ENCODE measurements at regions not wholly inside any gene's neighbourhood (a gene's known extent, or its start where the extent isn't known, plus 50 kb on each side); places are given as distances from the start of the nearest gene placed in this dataset.

DNA sequence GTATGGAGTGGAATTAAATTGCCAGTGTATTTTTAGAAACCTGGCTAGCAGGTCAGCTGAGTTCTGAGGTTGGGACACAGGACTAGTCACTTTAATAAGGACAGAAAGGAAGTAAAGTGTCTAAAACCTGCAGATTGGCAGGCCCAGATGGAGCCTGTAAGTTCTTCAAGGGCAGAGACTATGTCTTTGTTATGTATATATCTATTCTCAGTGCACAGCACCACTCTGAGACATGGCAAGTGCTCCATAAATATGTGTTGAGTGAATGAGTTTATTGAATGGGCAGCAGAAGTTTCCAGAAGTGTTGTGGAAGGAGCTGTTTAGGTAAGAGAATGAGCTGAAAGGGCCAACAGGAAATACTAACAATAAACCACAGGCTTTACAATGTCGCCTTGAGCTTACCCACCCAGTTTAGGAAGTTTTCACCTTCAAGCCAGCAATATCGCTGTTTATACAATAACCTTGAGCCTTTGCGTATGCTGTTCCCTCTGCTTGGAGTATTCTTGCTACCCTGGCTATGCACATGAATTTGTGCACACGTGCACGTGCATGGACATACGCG lies 109.5 kb upstream of the TMPO start:
- H4K20me1 ChIP-seq (ENCODE audit: insufficient read depth), result no peaks in the 10 kb centered on the region
- no peak overlapping the region for H3K9ac ChIP-seq (ENCODE audit: low read length)
- no peaks in the 10 kb centered on the region for H3K9me3 ChIP-seq (ENCODE audit: low read length)
- no peaks in the 10 kb centered on the region for H3F3A ChIP-seq (ENCODE audit: insufficient read depth, low read length, poor library complexity, severe bottlenecking)
- no peak overlapping the region for H2AFZ ChIP-seq (ENCODE audit: low read depth, low read length)
- no peaks in the 10 kb centered on the region for H3K27me3 ChIP-seq (ENCODE audit: insufficient read depth, low read depth, low read length)
- TF ChIP-seq, protein P1, sequence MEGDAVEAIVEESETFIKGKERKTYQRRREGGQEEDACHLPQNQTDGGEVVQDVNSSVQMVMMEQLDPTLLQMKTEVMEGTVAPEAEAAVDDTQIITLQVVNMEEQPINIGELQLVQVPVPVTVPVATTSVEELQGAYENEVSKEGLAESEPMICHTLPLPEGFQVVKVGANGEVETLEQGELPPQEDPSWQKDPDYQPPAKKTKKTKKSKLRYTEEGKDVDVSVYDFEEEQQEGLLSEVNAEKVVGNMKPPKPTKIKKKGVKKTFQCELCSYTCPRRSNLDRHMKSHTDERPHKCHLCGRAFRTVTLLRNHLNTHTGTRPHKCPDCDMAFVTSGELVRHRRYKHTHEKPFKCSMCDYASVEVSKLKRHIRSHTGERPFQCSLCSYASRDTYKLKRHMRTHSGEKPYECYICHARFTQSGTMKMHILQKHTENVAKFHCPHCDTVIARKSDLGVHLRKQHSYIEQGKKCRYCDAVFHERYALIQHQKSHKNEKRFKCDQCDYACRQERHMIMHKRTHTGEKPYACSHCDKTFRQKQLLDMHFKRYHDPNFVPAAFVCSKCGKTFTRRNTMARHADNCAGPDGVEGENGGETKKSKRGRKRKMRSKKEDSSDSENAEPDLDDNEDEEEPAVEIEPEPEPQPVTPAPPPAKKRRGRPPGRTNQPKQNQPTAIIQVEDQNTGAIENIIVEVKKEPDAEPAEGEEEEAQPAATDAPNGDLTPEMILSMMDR (IDR thresholded peaks at IDR 0.05; ENCODE audit: poor library complexity, severe bottlenecking), result no peak
- TF ChIP-seq SMC3 (conservative IDR thresholded peaks at IDR 0.05; ENCODE audit: poor library complexity), result no peak
- no peak overlapping the region for H3K27ac ChIP-seq (ENCODE audit: low read length)
- no peaks in the 10 kb centered on the region for H3K9me2 ChIP-seq (ENCODE audit: insufficient read depth, low read length)
- no peaks in the 10 kb centered on the region for H3K79me2 ChIP-seq (replicated peaks; ENCODE audit: insufficient read depth, low read length)
- no peaks in the 10 kb centered on the region for H3K36me3 ChIP-seq (ENCODE audit: insufficient read depth, low read length)
- no peak overlapping the region for H3K4me3 ChIP-seq (ENCODE audit: low read length)
- H3K4me2 ChIP-seq (ENCODE audit: low read length), result no peak overlapping the region

DNA sequence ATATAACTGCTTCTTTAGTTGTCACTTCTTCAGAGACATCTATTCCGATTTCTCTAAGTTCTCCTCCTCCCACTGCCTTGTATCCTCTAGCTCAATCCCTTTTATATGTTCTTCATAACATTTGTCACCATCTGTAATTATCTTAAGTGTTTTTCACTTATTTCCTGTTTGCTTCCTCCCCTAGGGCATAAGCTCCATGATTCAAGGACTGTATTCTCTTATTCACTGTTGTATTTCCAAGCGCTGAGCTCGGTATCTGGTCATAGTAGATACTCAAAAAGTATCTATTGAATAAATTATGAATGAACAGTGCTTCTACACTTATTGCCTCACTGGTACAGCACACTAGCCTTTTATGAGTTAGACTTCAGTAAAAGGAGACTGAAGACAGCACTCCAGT lies 109.0 kb upstream of the TMPO start:
- Histone ChIP-seq H3K4me2 (ENCODE audit: low read length) (no peak overlapping the region), H3K9ac (ENCODE audit: low read length) (no peak overlapping the region), H2AFZ (ENCODE audit: low read depth, low read length) (no peak overlapping the region), H3K9me3 (ENCODE audit: low read length) (no peaks in the 10 kb centered on the region), H3F3A (ENCODE audit: insufficient read depth, low read length, poor library complexity, severe bottlenecking) (no peaks in the 10 kb centered on the region), H3K9me2 (ENCODE audit: insufficient read depth, low read length) (no peaks in the 10 kb centered on the region), H3K79me2 (replicated peaks; ENCODE audit: insufficient read depth, low read length) (no peaks in the 10 kb centered on the region), H3K36me3 (ENCODE audit: insufficient read depth, low read length) (no peaks in the 10 kb centered on the region), H3K27me3 (ENCODE audit: insufficient read depth, low read depth, low read length) (no peaks in the 10 kb centered on the region), H3K4me3 (ENCODE audit: low read length) (no peak overlapping the region), H3K27ac (ENCODE audit: low read length) (no peak overlapping the region), H4K20me1 (ENCODE audit: insufficient read depth) (no peaks in the 10 kb centered on the region)
- TF ChIP-seq EP300 (conservative IDR thresholded peaks at IDR 0.05; ENCODE audit: poor library complexity, severe bottlenecking), result no peak
- TF ChIP-seq POLR2AphosphoS5 (IDR thresholded peaks at IDR 0.05), result no peak
- no peak for TF ChIP-seq TAF1 (IDR thresholded peaks at IDR 0.05; ENCODE audit: low read depth)

DNA sequence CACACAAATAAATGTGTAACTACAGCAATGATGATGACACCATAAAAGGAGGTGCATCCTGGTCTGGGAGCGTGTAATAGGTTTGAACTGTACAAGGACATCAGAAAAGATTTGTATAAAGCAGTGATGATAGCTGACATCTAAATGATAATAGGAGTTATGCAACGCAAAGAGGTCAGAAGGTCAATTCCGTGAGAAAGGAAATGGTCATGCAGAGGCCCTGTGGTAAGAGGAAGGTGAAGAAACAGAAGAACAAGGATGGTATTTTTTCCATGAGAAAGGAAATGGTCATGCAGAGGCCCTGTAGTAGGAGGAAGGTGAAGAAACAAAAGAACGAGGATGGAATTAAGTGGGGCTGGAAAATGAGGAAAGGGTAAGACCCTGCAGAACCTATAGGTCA lies 106.7 kb upstream of the TMPO start:
- Histone ChIP-seq H3F3A (ENCODE audit: insufficient read depth, low read length, poor library complexity, severe bottlenecking) (no peaks in the 10 kb centered on the region), H3K9me2 (ENCODE audit: insufficient read depth, low read length) (no peaks in the 10 kb centered on the region), H4K20me1 (ENCODE audit: insufficient read depth) (no peaks in the 10 kb centered on the region), H3K4me2 (ENCODE audit: low read length) (no peak overlapping the region), H3K27me3 (ENCODE audit: insufficient read depth, low read depth, low read length) (no peaks in the 10 kb centered on the region), H3K4me3 (ENCODE audit: low read length) (no peak overlapping the region), H2AFZ (ENCODE audit: low read depth, low read length) (no peak overlapping the region), H3K9ac (ENCODE audit: low read length) (no peak overlapping the region), H3K9me3 (ENCODE audit: low read length) (no peaks in the 10 kb centered on the region), H3K27ac (ENCODE audit: low read length) (no peak overlapping the region), H3K79me2 (replicated peaks; ENCODE audit: insufficient read depth, low read length) (no peaks in the 10 kb centered on the region), H3K36me3 (ENCODE audit: insufficient read depth, low read length) (no peaks in the 10 kb centered on the region)
- TF ChIP-seq SMC3 (conservative IDR thresholded peaks at IDR 0.05; ENCODE audit: poor library complexity), result no peak

DNA sequence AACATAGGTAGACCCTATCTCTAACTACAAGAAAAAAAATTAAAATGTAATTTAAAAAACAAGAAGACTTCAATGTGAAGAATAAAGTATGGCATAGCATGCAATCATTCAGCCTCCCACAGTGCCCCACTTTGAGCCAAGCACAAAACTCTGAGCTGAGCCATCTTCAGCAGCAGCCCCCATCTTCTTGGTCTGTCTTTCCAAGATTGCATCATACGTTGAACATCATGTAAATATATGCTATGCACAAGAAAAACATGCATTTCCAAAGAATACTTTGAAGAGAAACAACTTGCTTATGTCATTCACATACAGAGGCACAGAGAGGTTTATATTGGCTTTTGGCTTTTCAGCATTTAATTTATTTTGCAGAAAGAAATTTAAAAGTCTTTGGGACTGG lies 105.8 kb upstream of the TMPO start:
- H3K79me2 ChIP-seq (replicated peaks; ENCODE audit: insufficient read depth, low read length), result no peaks in the 10 kb centered on the region
- no peak overlapping the region for H3K4me2 ChIP-seq (ENCODE audit: low read length)
- no peak overlapping the region for H3K27ac ChIP-seq (ENCODE audit: low read length)
- no peak overlapping the region for H3K9ac ChIP-seq (ENCODE audit: low read length)
- no peaks in the 10 kb centered on the region for H3F3A ChIP-seq (ENCODE audit: insufficient read depth, low read length, poor library complexity, severe bottlenecking)
- no peak overlapping the region for H2AFZ ChIP-seq (ENCODE audit: low read depth, low read length)
- TF ChIP-seq, protein P2, sequence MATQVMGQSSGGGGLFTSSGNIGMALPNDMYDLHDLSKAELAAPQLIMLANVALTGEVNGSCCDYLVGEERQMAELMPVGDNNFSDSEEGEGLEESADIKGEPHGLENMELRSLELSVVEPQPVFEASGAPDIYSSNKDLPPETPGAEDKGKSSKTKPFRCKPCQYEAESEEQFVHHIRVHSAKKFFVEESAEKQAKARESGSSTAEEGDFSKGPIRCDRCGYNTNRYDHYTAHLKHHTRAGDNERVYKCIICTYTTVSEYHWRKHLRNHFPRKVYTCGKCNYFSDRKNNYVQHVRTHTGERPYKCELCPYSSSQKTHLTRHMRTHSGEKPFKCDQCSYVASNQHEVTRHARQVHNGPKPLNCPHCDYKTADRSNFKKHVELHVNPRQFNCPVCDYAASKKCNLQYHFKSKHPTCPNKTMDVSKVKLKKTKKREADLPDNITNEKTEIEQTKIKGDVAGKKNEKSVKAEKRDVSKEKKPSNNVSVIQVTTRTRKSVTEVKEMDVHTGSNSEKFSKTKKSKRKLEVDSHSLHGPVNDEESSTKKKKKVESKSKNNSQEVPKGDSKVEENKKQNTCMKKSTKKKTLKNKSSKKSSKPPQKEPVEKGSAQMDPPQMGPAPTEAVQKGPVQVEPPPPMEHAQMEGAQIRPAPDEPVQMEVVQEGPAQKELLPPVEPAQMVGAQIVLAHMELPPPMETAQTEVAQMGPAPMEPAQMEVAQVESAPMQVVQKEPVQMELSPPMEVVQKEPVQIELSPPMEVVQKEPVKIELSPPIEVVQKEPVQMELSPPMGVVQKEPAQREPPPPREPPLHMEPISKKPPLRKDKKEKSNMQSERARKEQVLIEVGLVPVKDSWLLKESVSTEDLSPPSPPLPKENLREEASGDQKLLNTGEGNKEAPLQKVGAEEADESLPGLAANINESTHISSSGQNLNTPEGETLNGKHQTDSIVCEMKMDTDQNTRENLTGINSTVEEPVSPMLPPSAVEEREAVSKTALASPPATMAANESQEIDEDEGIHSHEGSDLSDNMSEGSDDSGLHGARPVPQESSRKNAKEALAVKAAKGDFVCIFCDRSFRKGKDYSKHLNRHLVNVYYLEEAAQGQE (IDR thresholded peaks at IDR 0.05; ENCODE audit: borderline replicate concordance), result no peak
- no peak for TF ChIP-seq POLR2AphosphoS5 (IDR thresholded peaks at IDR 0.05)
- TF ChIP-seq EP300 (conservative IDR thresholded peaks at IDR 0.05; ENCODE audit: poor library complexity, severe bottlenecking), result no peak
- TF ChIP-seq, protein P1 (IDR thresholded peaks at IDR 0.05; ENCODE audit: poor library complexity, severe bottlenecking), result no peak
- TF ChIP-seq RAD21 (conservative IDR thresholded peaks at IDR 0.05), result no peak
- no peak for TF ChIP-seq SMC3 (conservative IDR thresholded peaks at IDR 0.05; ENCODE audit: poor library complexity)
- no peak for TF ChIP-seq TAF1 (IDR thresholded peaks at IDR 0.05; ENCODE audit: low read depth)
- TF ChIP-seq MXI1 (conservative IDR thresholded peaks at IDR 0.05; ENCODE audit: poor library complexity, severe bottlenecking), result no peak
- TF ChIP-seq EZH2 (IDR thresholded peaks at IDR 0.05; ENCODE audit: borderline replicate concordance, insufficient read depth, low read length, poor library complexity, severe bottlenecking), result no peak
- no peaks in the 10 kb centered on the region for H3K9me2 ChIP-seq (ENCODE audit: insufficient read depth, low read length)
- H3K9me3 ChIP-seq (ENCODE audit: low read length), result no peaks in the 10 kb centered on the region
- no peaks in the 10 kb centered on the region for H4K20me1 ChIP-seq (ENCODE audit: insufficient read depth)
- no peaks in the 10 kb centered on the region for H3K36me3 ChIP-seq (ENCODE audit: insufficient read depth, low read length)
- no peak overlapping the region for H3K4me3 ChIP-seq (ENCODE audit: low read length)
- H3K27me3 ChIP-seq (ENCODE audit: insufficient read depth, low read depth, low read length), result no peaks in the 10 kb centered on the region

All from neural cell (in vitro differentiated cells).